GM18867 (cell line): ENCODE measurements at regions not wholly inside any gene's neighbourhood (a gene's known extent, or its start where the extent isn't known, plus 50 kb on each side); places are given as distances from the start of the nearest gene placed in this dataset.
A peak's percentile ranks its signal among the peaks of the same experiment; 100 is the strongest.

Experiments used
- ATAC-seq: cut with Tn5 transposase; IDR thresholded peaks from one replicate; pipeline ENCODE4 v1.9.1; 2021; ENCODE audit warnings: mild to moderate bottlenecking, moderate library complexity; ENCODE audit not compliant: unreplicated experiment

- ATAC-seq, result no peak
These were observed 174.3 kb upstream of the SERPINE2 start for GRCh38 chr2:224213396-224213795.

GRCh38 chr2:224211791-224212190, 172.7 kb upstream of the SERPINE2 start:
- ATAC-seq, result peak; percentile 42

GRCh38 chr2:224211181-224211480, 172.0 kb upstream of the SERPINE2 start:
- ATAC-seq, result no peak

- ATAC-seq, result no peak
These were observed 171.4 kb upstream of the SERPINE2 start for GRCh38 chr2:224210286-224211180.

- peak; percentile 45 for ATAC-seq
These were observed 170.6 kb upstream of the SERPINE2 start for GRCh38 chr2:224209555-224210285.

GRCh38 chr2:224208443-224208842, 169.4 kb upstream of the SERPINE2 start:
- no peak for ATAC-seq

GRCh38 chr2:224208007-224208406, 168.9 kb upstream of the SERPINE2 start:
- ATAC-seq, result no peak

- ATAC-seq, result no peak
These were observed 167.7 kb upstream of the SERPINE2 start for GRCh38 chr2:224206816-224207215.

- no peak for ATAC-seq
These were observed 163.3 kb upstream of the SERPINE2 start for GRCh38 chr2:224202281-224202865.

- no peak for ATAC-seq
These were observed 159.3 kb upstream of the SERPINE2 start for GRCh38 chr2:224198436-224198835.

- no peak for ATAC-seq
These were observed 157.7 kb upstream of the SERPINE2 start for GRCh38 chr2:224196810-224197209.

GRCh38 chr2:224195925-224196571, 157.0 kb upstream of the SERPINE2 start:
- ATAC-seq, result no peak

GRCh38 chr2:224194161-224194560, 155.1 kb upstream of the SERPINE2 start:
- ATAC-seq, result no peak

GRCh38 chr2:224191465-224191864, 152.4 kb upstream of the SERPINE2 start:
- no peak for ATAC-seq

GRCh38 chr2:224190936-224191270, 151.8 kb upstream of the SERPINE2 start:
- no peak for ATAC-seq

GRCh38 chr2:224190234-224190935, 151.3 kb upstream of the SERPINE2 start:
- no peak for ATAC-seq

- no peak for ATAC-seq
These were observed 148.1 kb upstream of the SERPINE2 start for GRCh38 chr2:224187220-224187619.

- ATAC-seq, result no peak
These were observed 146.0 kb upstream of the SERPINE2 start for GRCh38 chr2:224185023-224185601.

GRCh38 chr2:224183086-224183485, 144.0 kb upstream of the SERPINE2 start:
- no peak for ATAC-seq

GRCh38 chr2:224182498-224182897, 143.4 kb upstream of the SERPINE2 start:
- ATAC-seq, result no peak
